GM18502 (cell line): ENCODE measurements at regions not wholly inside any gene's neighbourhood (a gene's known extent, or its start where the extent isn't known, plus 50 kb on each side); places are given as distances from the start of the nearest gene placed in this dataset.

ENCODE experiments used
- ATAC-seq: cut with Tn5 transposase; IDR thresholded peaks from one replicate; pipeline ENCODE4 v1.9.1; 2021; ENCODE audit warnings: mild to moderate bottlenecking; ENCODE audit not compliant: unreplicated experiment, poor library complexity

- no peak for ATAC-seq
These were observed 54.1 kb upstream of the ATP1A1 start for GRCh38 chr1:116318897-116319296.

GRCh38 chr1:116320874-116321273 lies 52.2 kb upstream of the ATP1A1 start:
- no peak for ATAC-seq

GRCh38 chr1:116321766-116322175 lies 51.3 kb upstream of the ATP1A1 start:
- no peak for ATAC-seq

- no peak for ATAC-seq
These were observed 50.2 kb upstream of the ATP1A1 start for GRCh38 chr1:116322752-116323405.
